ENCODE measurements at regions not wholly inside any gene's neighbourhood (a gene's known extent, or its start where the extent isn't known, plus 50 kb on each side); places are given as distances from the start of the nearest gene placed in this dataset.

DNA sequence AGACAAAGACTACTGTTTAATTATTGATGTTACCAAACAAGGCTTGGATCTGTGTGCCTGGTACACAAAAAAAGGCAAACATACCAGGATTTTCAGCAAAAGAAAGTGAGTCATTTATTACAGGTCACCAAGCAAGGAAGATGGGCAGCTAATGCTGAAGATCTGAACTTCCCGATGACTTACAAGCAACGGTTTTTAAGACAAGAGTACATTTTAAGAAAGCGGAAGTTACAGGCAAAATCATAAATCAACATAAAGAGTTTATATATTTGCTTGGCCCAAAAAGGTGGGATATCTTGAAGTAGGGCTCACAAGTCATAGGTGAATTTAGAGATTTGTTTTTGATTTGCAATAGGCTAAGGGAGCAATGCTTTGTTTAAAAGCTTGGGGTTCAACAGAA is 125.4 kb upstream of the SPATA16 start (continued):
- TF ChIP-seq, protein P1, sequence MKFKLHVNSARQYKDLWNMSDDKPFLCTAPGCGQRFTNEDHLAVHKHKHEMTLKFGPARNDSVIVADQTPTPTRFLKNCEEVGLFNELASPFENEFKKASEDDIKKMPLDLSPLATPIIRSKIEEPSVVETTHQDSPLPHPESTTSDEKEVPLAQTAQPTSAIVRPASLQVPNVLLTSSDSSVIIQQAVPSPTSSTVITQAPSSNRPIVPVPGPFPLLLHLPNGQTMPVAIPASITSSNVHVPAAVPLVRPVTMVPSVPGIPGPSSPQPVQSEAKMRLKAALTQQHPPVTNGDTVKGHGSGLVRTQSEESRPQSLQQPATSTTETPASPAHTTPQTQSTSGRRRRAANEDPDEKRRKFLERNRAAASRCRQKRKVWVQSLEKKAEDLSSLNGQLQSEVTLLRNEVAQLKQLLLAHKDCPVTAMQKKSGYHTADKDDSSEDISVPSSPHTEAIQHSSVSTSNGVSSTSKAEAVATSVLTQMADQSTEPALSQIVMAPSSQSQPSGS (CRISPR knock-in tag; IDR thresholded peaks at IDR 0.05) = no peak
- TF ChIP-seq IKZF4 (CRISPR knock-in tag; IDR thresholded peaks at IDR 0.05; ENCODE audit: borderline replicate concordance, low read depth, not compliant biosample characterization) = no peak
- no peak for TF ChIP-seq ZFAT (CRISPR knock-in tag; conservative IDR thresholded peaks at IDR 0.05)
- TF ChIP-seq, protein P2, sequence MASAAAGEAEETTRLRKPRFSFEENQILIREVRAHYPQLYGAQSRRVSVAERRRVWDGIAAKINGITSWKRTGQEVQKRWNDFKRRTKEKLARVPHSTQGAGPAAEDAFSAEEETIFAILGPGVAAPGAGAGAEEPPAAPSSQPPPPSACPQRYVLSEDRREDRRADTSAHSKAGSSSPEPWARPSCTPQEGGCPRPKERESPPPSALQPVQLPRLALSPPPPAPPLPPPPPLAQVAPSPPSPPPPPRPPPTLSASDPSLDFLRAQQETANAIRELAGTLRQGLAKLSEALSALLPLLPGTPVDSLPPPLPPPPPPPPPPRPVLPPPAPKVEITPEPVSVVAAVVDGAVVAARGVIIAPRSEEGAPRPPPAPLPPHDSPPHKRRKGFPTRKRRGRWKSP (CRISPR knock-in tag; IDR thresholded peaks at IDR 0.05) = no peak
- TF ChIP-seq, protein P3, sequence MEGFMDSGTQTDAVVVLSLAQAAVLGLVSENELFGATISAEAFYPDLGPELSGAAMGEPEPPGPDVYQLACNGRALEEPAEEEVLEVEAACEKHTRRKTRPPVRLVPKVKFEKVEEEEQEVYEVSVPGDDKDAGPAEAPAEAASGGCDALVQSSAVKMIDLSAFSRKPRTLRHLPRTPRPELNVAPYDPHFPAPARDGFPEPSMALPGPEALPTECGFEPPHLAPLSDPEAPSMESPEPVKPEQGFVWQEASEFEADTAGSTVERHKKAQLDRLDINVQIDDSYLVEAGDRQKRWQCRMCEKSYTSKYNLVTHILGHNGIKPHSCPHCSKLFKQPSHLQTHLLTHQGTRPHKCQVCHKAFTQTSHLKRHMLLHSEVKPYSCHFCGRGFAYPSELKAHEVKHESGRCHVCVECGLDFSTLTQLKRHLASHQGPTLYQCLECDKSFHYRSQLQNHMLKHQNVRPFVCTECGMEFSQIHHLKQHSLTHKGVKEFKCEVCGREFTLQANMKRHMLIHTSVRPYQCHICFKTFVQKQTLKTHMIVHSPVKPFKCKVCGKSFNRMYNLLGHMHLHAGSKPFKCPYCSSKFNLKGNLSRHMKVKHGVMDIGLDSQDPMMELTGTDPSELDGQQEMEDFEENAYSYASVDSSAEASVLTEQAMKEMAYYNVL (CRISPR knock-in tag; IDR thresholded peaks at IDR 0.05; ENCODE audit: borderline replicate concordance) = no peak
- no peak for TF ChIP-seq NR3C1 (CRISPR knock-in tag; IDR thresholded peaks at IDR 0.05)
- no peak for TF ChIP-seq ZNF644 (CRISPR knock-in tag; IDR thresholded peaks at IDR 0.05; ENCODE audit: low read depth)
- no peak for TF ChIP-seq ZFP62 (CRISPR knock-in tag; IDR thresholded peaks at IDR 0.05)
- TF ChIP-seq ZNF678 (CRISPR knock-in tag; IDR thresholded peaks at IDR 0.05) = no peak

DNA sequence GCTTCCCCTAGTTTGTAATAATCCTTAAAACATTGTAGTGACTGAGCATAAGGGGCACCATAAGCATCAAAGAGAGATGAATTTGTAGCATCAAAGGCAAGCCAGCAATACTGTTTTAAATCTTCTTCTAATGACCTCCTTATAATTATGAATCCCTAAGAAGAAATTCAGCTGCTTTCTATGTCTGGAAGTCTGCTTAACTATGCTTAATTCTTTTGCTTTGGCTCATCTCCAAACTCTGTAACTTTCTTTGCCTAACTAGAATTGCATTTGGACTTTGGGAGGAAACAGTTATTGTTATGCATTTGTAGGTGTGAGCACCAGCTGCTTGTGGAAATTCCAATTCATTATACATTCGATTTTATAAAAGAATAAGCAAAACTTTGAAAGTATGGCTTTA is 117.7 kb upstream of the SPATA16 start:
- no peak overlapping the region for H3K27ac ChIP-seq (ENCODE audit: extremely low read length, insufficient read depth, low read length)
- ChIA-PET CTCF (ENCODE audit: low intra/inter-chr PET ratio, low total read pairs) (no interaction called here), POLR2A (no interaction called here)
- H3K27me3 ChIP-seq (ENCODE audit: control insufficient read depth in 1 of 2, insufficient read depth in 2 of 2, low read length in 2 of 2) = no peaks in the 10 kb centered on the region
- DNase-seq (ENCODE audit: low spot score) = no peak
- intact Hi-C loops (cut with micrococcal nuclease; ENCODE audit: unreplicated experiment) (no loop called here), in situ Hi-C loops (cut with HindIII; ENCODE audit: extremely low pct_ligation_motif_present, low pct_unique_long_range_greater_than_20kb) (no loop called here)
- no peak for ATAC-seq
- FAIRE-seq = no peak
- WGBS (ENCODE audit: low lambda C conversion rate) = 0% methylated on average over 1 of the region's 1 CpG
- H3K4me2 ChIP-seq (ENCODE audit: low read depth, low read length) = no peak overlapping the region
- no peaks in the 10 kb centered on the region for H4K20me1 ChIP-seq (ENCODE audit: insufficient read depth, low read length)
- BruUV-seq (replicated peaks) = no TSS peak
- no peak overlapping the region for H2AFZ ChIP-seq (ENCODE audit: low read length)
- H3K4me1 ChIP-seq (ENCODE audit: insufficient read depth, low read length) = no peaks in the 10 kb centered on the region
- no peak overlapping the region for H3K4me3 ChIP-seq (replicated peaks in 1 of 3; ENCODE audit: insufficient read depth in 1 of 3, low read depth in 2 of 3, low read length in 3 of 3)
- H3K79me2 ChIP-seq (ENCODE audit: insufficient read depth, low read length) = no peaks in the 10 kb centered on the region
- H3K36me3 ChIP-seq (replicated peaks in 1 of 2; ENCODE audit: control insufficient read depth in 1 of 2, insufficient read depth in 2 of 2, low read length in 2 of 2) = no peaks in the 10 kb centered on the region
- no peak overlapping the region for H3K9ac ChIP-seq (ENCODE audit: insufficient read depth, low read depth, low read length)
- H3K9me3 ChIP-seq (ENCODE audit: low read length) = no peaks in the 10 kb centered on the region
- TF ChIP-seq TSC22D2 (CRISPR knock-in tag; IDR thresholded peaks at IDR 0.05; ENCODE audit: borderline replicate concordance) (no peak), MTA3 (CRISPR knock-in tag; IDR thresholded peaks at IDR 0.05) (no peak), ZNF652 (CRISPR knock-in tag; IDR thresholded peaks at IDR 0.05; ENCODE audit: borderline replicate concordance, low read depth) (no peak), PAX8 (CRISPR knock-in tag; IDR thresholded peaks at IDR 0.05; ENCODE audit: borderline replicate concordance) (no peak), FOXJ3 (CRISPR knock-in tag; IDR thresholded peaks at IDR 0.05; ENCODE audit: borderline replicate concordance) (no peak), ZNF33A (CRISPR knock-in tag; IDR thresholded peaks at IDR 0.05; ENCODE audit: borderline replicate concordance) (no peak), POLR2A (IDR thresholded peaks at IDR 0.05; ENCODE audit: insufficient read depth in 1 of 2, low read depth in 2 of 2, low read length in 2 of 2) (no peak), TAF1 (CRISPR knock-in tag; IDR thresholded peaks at IDR 0.05) (no peak), RELA (CRISPR knock-in tag; IDR thresholded peaks at IDR 0.05) (no peak), ZNF264 (CRISPR knock-in tag; IDR thresholded peaks at IDR 0.05) (no peak)
- TF ChIP-seq, protein P4, sequence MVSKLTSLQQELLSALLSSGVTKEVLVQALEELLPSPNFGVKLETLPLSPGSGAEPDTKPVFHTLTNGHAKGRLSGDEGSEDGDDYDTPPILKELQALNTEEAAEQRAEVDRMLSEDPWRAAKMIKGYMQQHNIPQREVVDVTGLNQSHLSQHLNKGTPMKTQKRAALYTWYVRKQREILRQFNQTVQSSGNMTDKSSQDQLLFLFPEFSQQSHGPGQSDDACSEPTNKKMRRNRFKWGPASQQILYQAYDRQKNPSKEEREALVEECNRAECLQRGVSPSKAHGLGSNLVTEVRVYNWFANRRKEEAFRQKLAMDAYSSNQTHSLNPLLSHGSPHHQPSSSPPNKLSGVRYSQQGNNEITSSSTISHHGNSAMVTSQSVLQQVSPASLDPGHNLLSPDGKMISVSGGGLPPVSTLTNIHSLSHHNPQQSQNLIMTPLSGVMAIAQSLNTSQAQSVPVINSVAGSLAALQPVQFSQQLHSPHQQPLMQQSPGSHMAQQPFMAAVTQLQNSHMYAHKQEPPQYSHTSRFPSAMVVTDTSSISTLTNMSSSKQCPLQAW (CRISPR knock-in tag; IDR thresholded peaks at IDR 0.05) = no peak

Data from HepG2 (cell line).